ENCODE measurements at regions not wholly inside any gene's neighbourhood (a gene's known extent, or its start where the extent isn't known, plus 50 kb on each side); places are given as distances from the start of the nearest gene placed in this dataset.

GRCh38 chr4:137648531-137648930 lies 116.2 kb upstream of the PCDH18 start:
- no peaks in the 10 kb centered on the region for H3K27me3 ChIP-seq (ENCODE audit: insufficient read depth, low read depth, low read length)
- no peak overlapping the region for H3K4me2 ChIP-seq (ENCODE audit: low read length)
- no peaks in the 10 kb centered on the region for H3K79me2 ChIP-seq (replicated peaks; ENCODE audit: insufficient read depth, low read length)
- TF ChIP-seq RAD21 (conservative IDR thresholded peaks at IDR 0.05) (no peak), REST (IDR thresholded peaks at IDR 0.05; ENCODE audit: borderline replicate concordance) (no peak), CTCF (IDR thresholded peaks at IDR 0.05; ENCODE audit: poor library complexity, severe bottlenecking) (no peak), SMC3 (conservative IDR thresholded peaks at IDR 0.05; ENCODE audit: poor library complexity) (no peak), POLR2AphosphoS5 (IDR thresholded peaks at IDR 0.05) (no peak), MXI1 (conservative IDR thresholded peaks at IDR 0.05; ENCODE audit: poor library complexity, severe bottlenecking) (no peak), EZH2 (IDR thresholded peaks at IDR 0.05; ENCODE audit: borderline replicate concordance, insufficient read depth, low read length, poor library complexity, severe bottlenecking) (no peak), EP300 (conservative IDR thresholded peaks at IDR 0.05; ENCODE audit: poor library complexity, severe bottlenecking) (no peak), TAF1 (IDR thresholded peaks at IDR 0.05; ENCODE audit: low read depth) (no peak)
- H3K9me3 ChIP-seq (ENCODE audit: low read length): no peaks in the 10 kb centered on the region
- H3K9me2 ChIP-seq (ENCODE audit: insufficient read depth, low read length): no peaks in the 10 kb centered on the region
- H3K36me3 ChIP-seq (ENCODE audit: insufficient read depth, low read length): no peaks in the 10 kb centered on the region
- no peaks in the 10 kb centered on the region for H4K20me1 ChIP-seq (ENCODE audit: insufficient read depth)
- no peak overlapping the region for H2AFZ ChIP-seq (ENCODE audit: low read depth, low read length)
- H3K27ac ChIP-seq (ENCODE audit: low read length): no peak overlapping the region
- no peak overlapping the region for H3K4me3 ChIP-seq (ENCODE audit: low read length)
- H3K9ac ChIP-seq (ENCODE audit: low read length): no peak overlapping the region
- H3F3A ChIP-seq (ENCODE audit: insufficient read depth, low read length, poor library complexity, severe bottlenecking): no peaks in the 10 kb centered on the region

- H3K9ac ChIP-seq (ENCODE audit: low read length): no peak overlapping the region
- no peak overlapping the region for H3K4me3 ChIP-seq (ENCODE audit: low read length)
- TF ChIP-seq REST (IDR thresholded peaks at IDR 0.05; ENCODE audit: borderline replicate concordance) (no peak), MXI1 (conservative IDR thresholded peaks at IDR 0.05; ENCODE audit: poor library complexity, severe bottlenecking) (no peak), EZH2 (IDR thresholded peaks at IDR 0.05; ENCODE audit: borderline replicate concordance, insufficient read depth, low read length, poor library complexity, severe bottlenecking) (no peak), CTCF (IDR thresholded peaks at IDR 0.05; ENCODE audit: poor library complexity, severe bottlenecking) (no peak), TAF1 (IDR thresholded peaks at IDR 0.05; ENCODE audit: low read depth) (no peak), EP300 (conservative IDR thresholded peaks at IDR 0.05; ENCODE audit: poor library complexity, severe bottlenecking) (no peak), POLR2AphosphoS5 (IDR thresholded peaks at IDR 0.05) (no peak), RAD21 (conservative IDR thresholded peaks at IDR 0.05) (no peak), SMC3 (conservative IDR thresholded peaks at IDR 0.05; ENCODE audit: poor library complexity) (no peak)
- H2AFZ ChIP-seq (ENCODE audit: low read depth, low read length): no peak overlapping the region
- no peaks in the 10 kb centered on the region for H3K79me2 ChIP-seq (replicated peaks; ENCODE audit: insufficient read depth, low read length)
- H4K20me1 ChIP-seq (ENCODE audit: insufficient read depth): no peaks in the 10 kb centered on the region
- H3K9me2 ChIP-seq (ENCODE audit: insufficient read depth, low read length): no peaks in the 10 kb centered on the region
- no peak overlapping the region for H3K4me2 ChIP-seq (ENCODE audit: low read length)
- H3K27ac ChIP-seq (ENCODE audit: low read length): no peak overlapping the region
- no peaks in the 10 kb centered on the region for H3F3A ChIP-seq (ENCODE audit: insufficient read depth, low read length, poor library complexity, severe bottlenecking)
- no peaks in the 10 kb centered on the region for H3K36me3 ChIP-seq (ENCODE audit: insufficient read depth, low read length)
- no peaks in the 10 kb centered on the region for H3K9me3 ChIP-seq (ENCODE audit: low read length)
- H3K27me3 ChIP-seq (ENCODE audit: insufficient read depth, low read depth, low read length): no peaks in the 10 kb centered on the region
Observed at GRCh38 chr4:137647375-137647774, 115.1 kb upstream of the PCDH18 start.
